ENCODE measurements at regions not wholly inside any gene's neighbourhood (a gene's known extent, or its start where the extent isn't known, plus 50 kb on each side); places are given as distances from the start of the nearest gene placed in this dataset.

- ATAC-seq (no peak), FAIRE-seq (no peak), DNase-seq (ENCODE audit: low read depth in 1 of 2, low spot score in 1 of 2) (no peak)
- H3K4me1 ChIP-seq = no peaks in the 10 kb centered on the region
- TF ChIP-seq FOSL2 (IDR thresholded peaks at IDR 0.05) (no peak), FOSL2 (CRISPR knock-in tag; IDR thresholded peaks at IDR 0.05) (no peak), EHF (CRISPR knock-in tag; IDR thresholded peaks at IDR 0.05) (no peak), RFX5 (IDR thresholded peaks at IDR 0.05) (no peak), HES2 (IDR thresholded peaks at IDR 0.05) (no peak), JUN (IDR thresholded peaks at IDR 0.05) (no peak)
- ChIA-PET CTCF (no interaction called here), POLR2A (no interaction called here)
- no peak overlapping the region for H3K4me2 ChIP-seq
- WGBS (ENCODE audit: missing lambda C conversion rate) = 31% methylated on average over 4 of the region's 4 CpGs
- H3K4me3 ChIP-seq = no peak overlapping the region
- no peaks in the 10 kb centered on the region for H3K9me3 ChIP-seq
- no peak overlapping the region for H3K27ac ChIP-seq
Observed at GRCh38 chr2:136628490-136628889, 136.9 kb upstream of the THSD7B start.

- Histone ChIP-seq H3K9me3 (no peaks in the 10 kb centered on the region), H3K4me3 (no peak overlapping the region), H3K4me2 (no peak overlapping the region), H3K27ac (no peak overlapping the region), H3K4me1 (no peaks in the 10 kb centered on the region)
- CTCF ChIA-PET = no interaction called here
- DNase-seq (ENCODE audit: low read depth in 1 of 2, low spot score in 1 of 2) = no peak
- 15% methylated on average over 4 of the region's 4 CpGs for WGBS (ENCODE audit: missing lambda C conversion rate)
- POLR2A ChIA-PET = no interaction called here
- FAIRE-seq = no peak
- ATAC-seq = no peak
- TF ChIP-seq, protein P1, sequence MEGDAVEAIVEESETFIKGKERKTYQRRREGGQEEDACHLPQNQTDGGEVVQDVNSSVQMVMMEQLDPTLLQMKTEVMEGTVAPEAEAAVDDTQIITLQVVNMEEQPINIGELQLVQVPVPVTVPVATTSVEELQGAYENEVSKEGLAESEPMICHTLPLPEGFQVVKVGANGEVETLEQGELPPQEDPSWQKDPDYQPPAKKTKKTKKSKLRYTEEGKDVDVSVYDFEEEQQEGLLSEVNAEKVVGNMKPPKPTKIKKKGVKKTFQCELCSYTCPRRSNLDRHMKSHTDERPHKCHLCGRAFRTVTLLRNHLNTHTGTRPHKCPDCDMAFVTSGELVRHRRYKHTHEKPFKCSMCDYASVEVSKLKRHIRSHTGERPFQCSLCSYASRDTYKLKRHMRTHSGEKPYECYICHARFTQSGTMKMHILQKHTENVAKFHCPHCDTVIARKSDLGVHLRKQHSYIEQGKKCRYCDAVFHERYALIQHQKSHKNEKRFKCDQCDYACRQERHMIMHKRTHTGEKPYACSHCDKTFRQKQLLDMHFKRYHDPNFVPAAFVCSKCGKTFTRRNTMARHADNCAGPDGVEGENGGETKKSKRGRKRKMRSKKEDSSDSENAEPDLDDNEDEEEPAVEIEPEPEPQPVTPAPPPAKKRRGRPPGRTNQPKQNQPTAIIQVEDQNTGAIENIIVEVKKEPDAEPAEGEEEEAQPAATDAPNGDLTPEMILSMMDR (IDR thresholded peaks at IDR 0.05) = no peak
- TF ChIP-seq TFCP2L1 (CRISPR knock-in tag; IDR thresholded peaks at IDR 0.05) (no peak), RAD21 (conservative IDR thresholded peaks at IDR 0.05 in 1 of 2, IDR thresholded peaks at IDR 0.05 in 1 of 2) (no peak), CHD2 (IDR thresholded peaks at IDR 0.05; ENCODE audit: low read length, partially characterized antibody) (no peak), KDM5A (IDR thresholded peaks at IDR 0.05) (no peak), ZSCAN20 (CRISPR knock-in tag; IDR thresholded peaks at IDR 0.05) (no peak), PHF8 (IDR thresholded peaks at IDR 0.05; ENCODE audit: borderline replicate concordance, low read depth) (no peak), HEYL (CRISPR knock-in tag; IDR thresholded peaks at IDR 0.05) (no peak), MYC (IDR thresholded peaks at IDR 0.05; ENCODE audit: borderline replicate concordance, low read length) (no peak), GATA3 (IDR thresholded peaks at IDR 0.05; ENCODE audit: borderline replicate concordance) (no peak), FOSL2 (IDR thresholded peaks at IDR 0.05) (no peak), FOSL2 (CRISPR knock-in tag; IDR thresholded peaks at IDR 0.05) (no peak)
Observed at GRCh38 chr2:136613096-136613495, 152.2 kb upstream of the THSD7B start.

DNA sequence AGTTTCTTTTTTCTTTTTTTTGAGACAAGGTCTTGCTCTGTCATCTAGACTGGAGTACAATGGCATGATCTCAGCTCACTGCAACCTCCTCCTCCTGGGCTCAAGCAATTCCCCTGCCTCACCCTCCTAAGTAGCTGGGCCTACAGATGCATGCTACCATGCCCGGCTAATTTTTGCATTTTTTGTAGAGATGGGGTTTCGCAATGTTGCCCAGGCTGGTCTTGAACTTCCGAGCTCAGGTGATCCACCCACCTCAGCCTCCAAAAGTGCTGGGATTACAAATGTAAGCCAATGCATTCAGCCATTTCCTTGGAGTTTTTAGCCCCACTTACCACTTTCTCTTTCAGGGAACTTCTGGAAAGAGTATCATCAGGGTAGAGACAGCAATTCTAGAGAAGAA, 153.3 kb upstream of the THSD7B start:
- Histone ChIP-seq H3K4me3 (no peak overlapping the region), H3K9me3 (no peaks in the 10 kb centered on the region), H3K4me2 (no peak overlapping the region), H3K4me1 (no peaks in the 10 kb centered on the region), H3K27ac (no peak overlapping the region)
- no peak for TF ChIP-seq JUNB (IDR thresholded peaks at IDR 0.05)
- no peak for TF ChIP-seq ZNF302 (CRISPR knock-in tag; IDR thresholded peaks at IDR 0.05)
- TF ChIP-seq SMC3 (IDR thresholded peaks at IDR 0.05) = no peak
- no peak for TF ChIP-seq USF2 (IDR thresholded peaks at IDR 0.05)
- TF ChIP-seq CHD2 (IDR thresholded peaks at IDR 0.05; ENCODE audit: low read length, partially characterized antibody) = no peak
- TF ChIP-seq PBX3 (IDR thresholded peaks at IDR 0.05) = no peak
- no peak for TF ChIP-seq HDAC2 (IDR thresholded peaks at IDR 0.05)
- TF ChIP-seq, protein P1 (IDR thresholded peaks at IDR 0.05) = no peak
- DNase-seq (ENCODE audit: low read depth in 1 of 2, low spot score in 1 of 2) (no peak), FAIRE-seq (no peak), ATAC-seq (no peak)
- ChIA-PET CTCF (no interaction called here), POLR2A (no interaction called here)
- WGBS (ENCODE audit: missing lambda C conversion rate) = 14% methylated on average over 3 of the region's 3 CpGs

Data from A549 (cell line).